GM21360 (cell line): ENCODE measurements at regions not wholly inside any gene's neighbourhood (a gene's known extent, or its start where the extent isn't known, plus 50 kb on each side); places are given as distances from the start of the nearest gene placed in this dataset.
"Not testable (repeated sequence)": the region's sequence is repeated elsewhere in the genome, so short reads cannot be mapped to it uniquely, and the experiment has no call there.

Experiments used
- ATAC-seq: cut with Tn5 transposase; IDR thresholded peaks from one replicate; pipeline ENCODE4 v1.9.1; 2021; ENCODE audit warnings: mild to moderate bottlenecking, moderate library complexity; ENCODE audit not compliant: unreplicated experiment

GRCh38 chr14:85175556-85175955 lies 354.4 kb upstream of the FLRT2 start:
- no peak for ATAC-seq

- ATAC-seq = no peak
These were observed 351.1 kb upstream of the FLRT2 start for GRCh38 chr14:85178864-85179263.

- no peak for ATAC-seq
These were observed 349.1 kb upstream of the FLRT2 start for GRCh38 chr14:85180876-85181275.

- no peak for ATAC-seq
These were observed 347.7 kb upstream of the FLRT2 start for GRCh38 chr14:85182282-85182681.

GRCh38 chr14:85186082-85186481 lies 343.9 kb upstream of the FLRT2 start:
- no peak for ATAC-seq

GRCh38 chr14:85187521-85187920 lies 342.4 kb upstream of the FLRT2 start:
- ATAC-seq = no peak

- no peak for ATAC-seq
These were observed 341.1 kb upstream of the FLRT2 start for GRCh38 chr14:85188836-85189235.

GRCh38 chr14:85189253-85189652 lies 340.7 kb upstream of the FLRT2 start:
- not testable (repeated sequence) for ATAC-seq

- ATAC-seq = no peak
These were observed 339.7 kb upstream of the FLRT2 start for GRCh38 chr14:85190251-85190650.

GRCh38 chr14:85191986-85192385 lies 338.0 kb upstream of the FLRT2 start:
- no peak for ATAC-seq

- ATAC-seq = no peak
These were observed 334.0 kb upstream of the FLRT2 start for GRCh38 chr14:85195872-85196477.

GRCh38 chr14:85198001-85198400 lies 331.9 kb upstream of the FLRT2 start:
- no peak for ATAC-seq

- ATAC-seq = no peak
These were observed 324.1 kb upstream of the FLRT2 start for GRCh38 chr14:85205875-85206274.

GRCh38 chr14:85214471-85214870 lies 315.5 kb upstream of the FLRT2 start:
- no peak for ATAC-seq

GRCh38 chr14:85217412-85217811 lies 312.5 kb upstream of the FLRT2 start:
- no peak for ATAC-seq

GRCh38 chr14:85218982-85219381 lies 311.0 kb upstream of the FLRT2 start:
- ATAC-seq = no peak

GRCh38 chr14:85221832-85222231 lies 308.1 kb upstream of the FLRT2 start:
- no peak for ATAC-seq

GRCh38 chr14:85222341-85222740 lies 307.6 kb upstream of the FLRT2 start:
- no peak for ATAC-seq

- ATAC-seq = no peak
These were observed 306.3 kb upstream of the FLRT2 start for GRCh38 chr14:85223667-85224066.

- ATAC-seq = no peak
These were observed 305.7 kb upstream of the FLRT2 start for GRCh38 chr14:85224241-85224640.

GRCh38 chr14:85233756-85234155 lies 296.2 kb upstream of the FLRT2 start:
- ATAC-seq = no peak

GRCh38 chr14:85234156-85235025 lies 295.6 kb upstream of the FLRT2 start:
- no peak for ATAC-seq
